Rectal smooth muscle tissue (tissue), 1 donor: ENCODE measurements at regions not wholly inside any gene's neighbourhood (a gene's known extent, or its start where the extent isn't known, plus 50 kb on each side); places are given as distances from the start of the nearest gene placed in this dataset.
A peak's percentile ranks its signal among the peaks of the same experiment; 100 is the strongest.
"Not testable (repeated sequence)": the region's sequence is repeated elsewhere in the genome, so short reads cannot be mapped to it uniquely, and the experiment has no call there.

ENCODE experiments used
- H3K27ac ChIP-seq: one replicate; pipeline ENCODE4 v1.7.0; 2013; ENCODE audit warnings: low read depth, low read length, inconsistent platforms
- H3K27me3 ChIP-seq: one replicate; pipeline ENCODE4 v1.7.0; 2013; ENCODE audit warnings: low read length; ENCODE audit not compliant: control insufficient read depth, insufficient read depth
- H3K36me3 ChIP-seq: one replicate; pipeline ENCODE4 v1.7.0; 2013; ENCODE audit warnings: low read length; ENCODE audit not compliant: control insufficient read depth, insufficient read depth
- H3K4me1 ChIP-seq: one replicate; pipeline ENCODE4 v1.7.0; 2013; ENCODE audit warnings: low read length; ENCODE audit not compliant: control insufficient read depth, insufficient read depth
- H3K4me3 ChIP-seq: one replicate; pipeline ENCODE4 v1.7.0; 2013; ENCODE audit warnings: low read length
- H3K9ac ChIP-seq: one replicate; pipeline ENCODE4 v1.7.0; 2013; ENCODE audit warnings: low read length

DNA sequence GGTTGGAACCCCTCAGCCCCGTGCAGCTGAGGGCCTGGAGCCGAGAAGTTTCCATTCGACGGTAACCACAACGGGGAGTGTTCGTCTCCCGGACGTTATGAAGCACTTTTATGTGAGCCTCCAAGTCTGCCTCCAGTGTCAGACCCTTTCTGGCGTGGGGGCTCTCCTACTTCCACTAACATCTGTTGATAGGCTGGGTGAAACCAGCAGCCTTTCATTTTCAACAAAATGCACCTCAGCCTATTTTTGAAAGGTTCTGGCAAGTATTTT, 257.4 kb downstream of the THBS2 start:
- H3K36me3 ChIP-seq, result no peaks in the 10 kb centered on the region
- no peaks in the 10 kb centered on the region for H3K27me3 ChIP-seq
- no peak overlapping the region for H3K4me3 ChIP-seq
- no peak overlapping the region for H3K27ac ChIP-seq
- H3K9ac ChIP-seq, result no peak overlapping the region
- H3K4me1 ChIP-seq, result peaks cover 9% of the 10 kb centered on the region

DNA sequence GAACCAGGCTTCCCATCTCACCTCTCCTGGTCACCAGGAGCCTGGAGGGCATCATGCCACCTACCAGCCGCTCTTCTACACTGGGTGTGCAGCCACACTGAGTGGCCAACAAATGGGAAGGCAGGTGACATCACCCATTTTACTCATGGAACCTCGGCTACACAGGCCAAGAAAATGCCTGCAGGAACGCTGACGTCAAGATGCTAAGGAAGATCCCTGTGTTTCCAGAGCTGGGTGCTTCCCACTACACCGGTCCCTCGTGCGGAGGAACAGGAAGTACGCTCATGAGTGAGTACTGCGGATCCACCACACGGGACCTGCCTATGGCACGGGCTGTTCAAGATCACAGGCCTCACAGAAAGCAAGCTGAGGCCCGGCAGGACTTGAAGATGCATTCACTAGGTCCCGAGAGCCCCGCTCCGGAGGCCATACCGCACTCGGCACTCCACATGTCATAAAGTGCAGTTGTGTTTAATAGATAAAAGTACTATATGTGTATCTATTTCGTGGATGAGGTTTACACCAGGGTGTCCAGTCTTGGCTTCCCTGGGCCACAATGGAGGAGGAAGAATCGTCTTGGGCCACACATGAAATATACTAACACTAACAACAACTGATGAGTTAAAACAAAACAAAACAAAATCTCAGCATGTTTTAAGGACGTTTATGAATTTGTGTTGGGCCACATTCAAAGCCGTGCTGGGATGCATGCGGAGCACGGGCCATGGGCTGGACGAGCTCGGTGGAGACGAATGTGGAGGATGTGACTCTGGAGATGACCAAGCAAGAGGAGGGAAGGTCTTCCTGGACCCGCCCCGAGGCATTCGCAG, 257.9 kb downstream of the THBS2 start:
- no peak overlapping the region for H3K9ac ChIP-seq

DNA sequence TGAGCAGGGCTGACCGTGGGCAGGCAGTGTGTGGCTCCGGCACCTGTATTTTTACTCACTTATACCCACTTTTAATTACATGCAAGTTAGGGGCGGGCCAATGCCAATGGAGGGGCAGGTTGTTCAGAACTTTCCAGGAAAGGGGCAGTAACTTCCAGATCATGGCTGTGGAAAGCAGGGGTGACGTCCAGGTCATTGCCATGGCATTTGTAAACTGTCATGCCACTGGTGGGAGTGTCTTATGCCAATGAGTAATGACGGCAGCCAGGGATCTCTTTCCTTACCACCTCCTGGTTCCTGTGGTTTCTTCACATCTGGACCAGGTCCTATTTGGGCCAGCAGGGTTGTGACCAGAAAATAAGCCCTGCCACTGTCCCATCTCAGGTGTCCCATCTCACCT, 258.7 kb downstream of the THBS2 start:
- Histone ChIP-seq H3K4me1 (peaks cover 13% of the 10 kb centered on the region), H3K9ac (no peak overlapping the region), H3K36me3 (no peaks in the 10 kb centered on the region), H3K4me3 (no peak overlapping the region), H3K27ac (no peak overlapping the region), H3K27me3 (no peaks in the 10 kb centered on the region)

More for the DNA sequence above, 257.9 kb downstream of the THBS2 start:
- peaks cover 9% of the 10 kb centered on the region for H3K4me1 ChIP-seq
- H3K4me3 ChIP-seq, result no peak overlapping the region
- H3K36me3 ChIP-seq, result no peaks in the 10 kb centered on the region
- no peak overlapping the region for H3K27ac ChIP-seq
- no peaks in the 10 kb centered on the region for H3K27me3 ChIP-seq

DNA sequence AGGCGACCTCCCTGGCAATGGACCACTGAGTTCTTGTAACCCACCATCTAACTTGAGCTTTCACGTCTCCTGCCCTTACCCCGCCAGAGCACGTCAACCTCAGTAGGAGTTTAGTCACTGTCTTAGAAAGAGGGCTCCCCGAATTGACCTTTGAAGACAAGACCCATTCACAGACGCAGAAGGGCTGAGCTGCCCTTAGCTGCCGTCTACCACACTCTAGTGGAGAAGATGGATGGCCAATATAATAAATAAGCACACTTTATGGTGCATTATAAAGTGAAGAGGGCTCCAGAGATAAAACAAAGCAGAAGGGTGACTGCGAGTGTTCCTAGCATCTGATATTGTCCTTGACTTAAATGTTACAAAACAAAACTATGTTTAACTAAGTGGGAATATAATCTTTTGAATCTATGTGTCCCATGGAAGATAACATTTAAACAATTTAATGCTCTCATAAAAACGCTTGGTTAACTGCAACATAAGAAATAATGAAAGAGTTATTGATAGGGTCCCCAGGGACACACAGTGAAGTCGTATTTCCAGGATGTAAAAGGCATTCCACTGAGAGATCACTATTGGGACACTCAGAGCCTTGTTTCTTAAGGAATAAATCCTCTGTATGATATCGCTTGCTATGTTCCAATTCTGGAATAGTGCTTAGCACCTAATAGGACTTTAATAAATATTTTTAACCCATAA, 261.1 kb downstream of the THBS2 start:
- no peaks in the 10 kb centered on the region for H3K36me3 ChIP-seq
- H3K27ac ChIP-seq, result peak overlapping the region; percentile 32
- no peak overlapping the region for H3K4me3 ChIP-seq

DNA sequence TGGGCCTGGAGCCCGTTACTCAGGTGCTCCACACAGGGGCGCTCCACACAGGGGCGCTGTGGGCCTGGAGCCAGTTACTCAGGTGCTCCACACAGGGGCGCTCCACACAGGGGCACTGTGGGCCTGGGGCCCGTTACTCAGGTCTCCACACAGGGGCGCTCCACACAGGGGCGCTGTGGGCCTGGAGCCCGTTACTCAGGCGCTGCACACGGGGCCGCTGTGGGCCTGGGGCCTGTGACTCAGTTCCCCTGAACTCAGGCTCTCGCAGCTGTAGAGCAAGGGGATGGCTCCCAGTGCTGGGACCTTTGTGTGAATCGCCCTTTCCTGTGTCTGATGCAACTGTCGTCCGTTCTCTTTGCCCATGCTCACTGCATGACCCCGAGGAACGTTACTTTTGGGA, 262.0 kb downstream of the THBS2 start:
- not testable (repeated sequence) for H3K9ac ChIP-seq, H3K27ac ChIP-seq, H3K4me3 ChIP-seq, H3K36me3 ChIP-seq, H3K27me3 ChIP-seq
- H3K4me1 ChIP-seq, result peaks cover 13% of the 10 kb centered on the region

More for the DNA sequence above, 261.1 kb downstream of the THBS2 start:
- H3K9ac ChIP-seq, result no peak overlapping the region
- H3K27me3 ChIP-seq, result no peaks in the 10 kb centered on the region
- peaks cover 13% of the 10 kb centered on the region for H3K4me1 ChIP-seq

DNA sequence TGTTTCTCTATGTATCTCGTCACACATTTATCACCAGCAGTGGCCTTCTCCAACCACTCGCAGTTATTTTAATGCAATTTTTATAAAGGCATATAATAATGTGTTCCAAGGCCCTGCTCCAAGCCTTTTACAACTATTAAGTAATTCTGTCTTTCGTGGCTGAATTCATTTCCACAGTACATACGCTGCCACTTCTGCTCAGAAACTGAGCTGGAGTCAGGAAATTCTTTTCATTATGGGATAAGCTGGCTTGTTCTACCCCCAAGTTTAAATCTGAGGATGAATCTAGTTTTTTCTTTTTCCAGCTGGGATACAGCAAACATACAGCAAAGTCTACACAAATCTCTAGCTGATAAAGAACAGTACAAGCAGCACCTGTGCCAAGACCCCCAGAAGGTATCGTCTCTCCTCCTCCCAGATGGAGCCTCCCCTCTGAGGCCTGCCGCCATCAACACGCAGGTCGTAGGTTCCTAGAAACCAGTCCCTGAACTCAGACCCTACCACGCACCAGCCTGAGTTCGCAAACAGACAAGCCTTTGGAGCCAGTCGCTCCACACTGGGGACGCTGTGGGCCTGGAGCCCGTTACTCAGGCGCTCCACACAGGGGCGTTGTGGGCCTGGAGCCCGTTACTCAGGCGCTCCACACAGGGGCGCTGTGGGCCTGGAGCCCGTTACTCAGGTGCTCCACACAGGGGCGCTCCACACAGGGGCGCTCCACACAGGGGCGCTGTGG, 263.5 kb downstream of the THBS2 start:
- Histone ChIP-seq H3K9ac (no peak overlapping the region), H3K27me3 (no peaks in the 10 kb centered on the region), H3K4me1 (peaks cover 13% of the 10 kb centered on the region), H3K4me3 (no peak overlapping the region), H3K36me3 (no peaks in the 10 kb centered on the region), H3K27ac (no peak overlapping the region)

DNA sequence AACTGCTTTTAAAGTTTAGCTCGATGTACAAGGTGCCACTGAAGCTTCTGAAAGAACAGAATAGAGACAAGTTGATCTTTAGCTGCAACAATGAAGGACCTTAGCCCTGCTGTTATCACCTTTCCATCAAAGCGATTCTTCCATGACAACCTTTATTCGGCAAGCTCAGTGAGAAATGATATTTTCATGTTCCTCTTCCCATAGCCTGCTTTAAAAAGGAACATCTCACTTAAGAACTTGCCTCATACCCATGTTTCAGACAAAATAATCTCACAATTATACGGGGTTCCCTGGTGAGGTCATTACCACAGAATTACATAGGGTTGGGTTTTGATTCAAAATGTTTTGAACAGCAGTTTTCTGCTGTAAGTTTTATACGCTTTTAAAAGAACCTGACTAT, 264.2 kb downstream of the THBS2 start:
- Histone ChIP-seq H3K9ac (no peak overlapping the region), H3K4me3 (no peak overlapping the region), H3K27ac (peak overlapping the region; percentile 54), H3K4me1 (peaks cover 15% of the 10 kb centered on the region), H3K36me3 (no peaks in the 10 kb centered on the region), H3K27me3 (no peaks in the 10 kb centered on the region)

DNA sequence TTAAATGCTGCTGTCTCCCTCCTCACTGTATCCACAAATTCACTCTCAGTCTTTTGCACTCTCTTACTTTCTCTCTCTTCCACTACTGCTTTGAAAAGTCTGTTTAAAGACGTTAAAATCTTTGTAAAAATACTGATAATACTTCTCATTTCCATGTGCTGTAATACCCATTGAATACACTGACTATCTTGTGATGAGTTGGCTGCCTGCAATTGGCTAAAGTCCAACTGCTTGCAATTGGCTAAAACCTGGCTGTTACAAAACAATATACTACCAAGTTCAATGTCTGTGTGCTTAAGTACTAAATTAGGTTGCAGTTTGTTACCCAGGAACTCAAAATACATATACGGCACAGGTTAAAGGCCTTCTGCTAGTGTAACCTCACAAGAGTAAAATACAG, 264.8 kb downstream of the THBS2 start:
- peak overlapping the region; percentile 54 for H3K27ac ChIP-seq
- no peaks in the 10 kb centered on the region for H3K36me3 ChIP-seq
- peaks cover 18% of the 10 kb centered on the region for H3K4me1 ChIP-seq
- H3K9ac ChIP-seq, result no peak overlapping the region
- no peak overlapping the region for H3K4me3 ChIP-seq
- no peaks in the 10 kb centered on the region for H3K27me3 ChIP-seq

DNA sequence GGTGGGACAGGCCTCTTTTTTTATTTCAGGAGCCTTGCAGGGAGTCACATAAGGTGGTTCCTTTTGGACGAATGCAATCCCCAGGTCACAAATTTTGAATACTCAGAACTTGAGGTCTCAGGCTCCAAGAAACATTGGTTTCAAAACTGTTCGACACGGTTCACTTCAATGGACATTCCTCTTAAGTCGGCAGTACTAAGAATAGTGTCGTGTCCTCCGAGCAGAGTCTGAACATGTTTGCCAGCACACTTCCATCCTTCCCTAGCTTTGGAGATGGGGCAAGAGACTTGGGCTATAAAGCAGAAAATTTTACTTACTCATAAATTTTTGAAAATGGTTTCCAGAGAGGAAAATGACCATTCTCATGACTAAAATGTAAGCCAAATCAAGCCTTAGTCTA, 265.4 kb downstream of the THBS2 start:
- Histone ChIP-seq H3K36me3 (no peaks in the 10 kb centered on the region), H3K4me1 (peaks cover 20% of the 10 kb centered on the region), H3K27me3 (no peaks in the 10 kb centered on the region), H3K4me3 (no peak overlapping the region), H3K27ac (peak overlapping the region; percentile 43), H3K9ac (no peak overlapping the region)

DNA sequence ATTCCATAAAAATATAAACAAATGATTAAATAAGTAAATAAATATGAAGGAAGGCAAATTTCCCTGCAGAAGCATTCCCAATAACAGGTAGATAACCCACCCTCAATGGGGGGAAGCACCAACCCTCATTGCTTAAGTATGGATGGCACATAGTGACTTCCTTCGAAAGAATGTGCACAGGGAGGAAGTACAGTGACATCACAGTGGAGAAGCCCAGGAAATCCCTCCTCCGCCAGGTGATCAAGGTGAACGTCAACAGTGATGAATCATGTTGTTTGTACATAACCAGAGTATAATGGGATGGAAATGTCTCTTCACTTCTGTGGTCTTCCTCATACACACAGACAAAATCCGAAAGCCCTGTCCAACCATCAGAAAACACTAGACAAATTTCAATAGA, 267.9 kb downstream of the THBS2 start:
- H3K4me3 ChIP-seq, result no peak overlapping the region
- H3K36me3 ChIP-seq, result no peaks in the 10 kb centered on the region
- H3K27ac ChIP-seq, result no peak overlapping the region
- H3K4me1 ChIP-seq, result peaks cover 14% of the 10 kb centered on the region
- H3K9ac ChIP-seq, result no peak overlapping the region
- no peaks in the 10 kb centered on the region for H3K27me3 ChIP-seq

DNA sequence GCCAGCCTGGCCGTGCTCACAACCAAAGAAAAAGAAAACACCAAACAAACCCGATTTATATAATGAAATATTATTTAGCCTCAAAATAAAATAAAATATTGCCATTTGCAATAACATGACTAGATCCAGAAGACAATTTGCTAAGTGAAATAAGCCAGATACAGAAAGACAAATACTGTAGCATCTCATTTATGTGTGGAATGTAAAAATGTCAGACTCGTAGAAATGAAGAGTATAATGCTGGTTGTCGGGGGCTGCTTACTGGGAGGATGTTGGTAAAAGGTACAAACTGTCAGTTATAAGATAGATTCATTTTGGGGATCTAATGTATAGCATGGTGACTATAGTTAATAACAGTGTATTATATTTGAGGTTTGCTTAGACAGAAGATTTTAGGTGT, 269.7 kb downstream of the THBS2 start:
- no peak overlapping the region for H3K9ac ChIP-seq
- no peaks in the 10 kb centered on the region for H3K27me3 ChIP-seq
- H3K27ac ChIP-seq, result no peak overlapping the region
- H3K4me1 ChIP-seq, result peaks cover 15% of the 10 kb centered on the region
- H3K36me3 ChIP-seq, result no peaks in the 10 kb centered on the region
- no peak overlapping the region for H3K4me3 ChIP-seq

DNA sequence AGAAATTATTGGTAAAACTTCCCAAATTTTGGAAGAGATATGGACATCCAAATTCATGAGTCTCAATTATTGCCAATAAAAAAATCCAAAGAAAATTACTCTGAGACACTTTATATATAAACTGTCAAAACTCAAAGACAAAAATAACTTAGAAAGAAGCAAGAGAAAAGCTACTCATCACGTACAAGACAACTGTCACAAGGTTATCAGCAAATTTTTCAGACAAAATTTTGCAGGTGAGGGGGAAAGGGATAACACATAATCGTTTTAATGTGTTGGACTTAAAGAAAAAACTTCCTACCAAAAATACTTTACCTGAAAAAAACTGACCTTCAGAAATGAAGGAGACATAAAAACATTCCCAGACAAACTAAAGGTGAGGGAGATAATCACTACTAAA, 272.5 kb downstream of the THBS2 start:
- Histone ChIP-seq H3K9ac (no peak overlapping the region), H3K27me3 (no peaks in the 10 kb centered on the region), H3K36me3 (no peaks in the 10 kb centered on the region), H3K4me3 (no peak overlapping the region), H3K27ac (no peak overlapping the region), H3K4me1 (peaks cover 15% of the 10 kb centered on the region)
